DMS 273 (cell line): ENCODE measurements at regions not wholly inside any gene's neighbourhood (a gene's known extent, or its start where the extent isn't known, plus 50 kb on each side); places are given as distances from the start of the nearest gene placed in this dataset.
"Not testable (repeated sequence)": the region's sequence is repeated elsewhere in the genome, so short reads cannot be mapped to it uniquely, and the experiment has no call there.

ENCODE experiments used
- DNase-seq: peaks from one replicate; lab custom pipeline; 2025; ENCODE audit not compliant: unreplicated experiment; lab: John Stamatoyannopoulos, UW

- no peak for DNase-seq
Observed at GRCh38 chr4:188432328-188432727, 293.1 kb downstream of the TRIML1 start.

GRCh38 chr4:188433741-188434315, 294.6 kb downstream of the TRIML1 start:
- no peak for DNase-seq

- no peak for DNase-seq
Observed at GRCh38 chr4:188434643-188435042, 295.4 kb downstream of the TRIML1 start.

- DNase-seq: no peak
Observed at GRCh38 chr4:188435381-188435780, 296.1 kb downstream of the TRIML1 start.

- no peak for DNase-seq
Observed at GRCh38 chr4:188437535-188437934, 298.3 kb downstream of the TRIML1 start.

- DNase-seq: not testable (repeated sequence)
Observed at GRCh38 chr4:188438391-188438824, 299.2 kb downstream of the TRIML1 start.

GRCh38 chr4:188439641-188440311, 300.5 kb downstream of the TRIML1 start:
- peak; percentile 72 for DNase-seq

GRCh38 chr4:188444500-188444899, 305.3 kb downstream of the TRIML1 start:
- no peak for DNase-seq

- not testable (repeated sequence) for DNase-seq
Observed at GRCh38 chr4:188448996-188449395, 309.8 kb downstream of the TRIML1 start.

- DNase-seq: no peak
Observed at GRCh38 chr4:188450571-188450970, 311.3 kb downstream of the TRIML1 start.

- DNase-seq: no peak
Observed at GRCh38 chr4:188452097-188452496, 312.9 kb downstream of the TRIML1 start.

GRCh38 chr4:188454575-188454974, 315.3 kb downstream of the TRIML1 start:
- no peak for DNase-seq

GRCh38 chr4:188455062-188455752, 316.0 kb downstream of the TRIML1 start:
- DNase-seq: no peak

GRCh38 chr4:188459381-188459780, 320.1 kb downstream of the TRIML1 start:
- DNase-seq: no peak

- no peak for DNase-seq
Observed at GRCh38 chr4:188463909-188464308, 324.7 kb downstream of the TRIML1 start.

- no peak for DNase-seq
Observed at GRCh38 chr4:188466001-188466400, 326.8 kb downstream of the TRIML1 start.

GRCh38 chr4:188484256-188484655, 345.0 kb downstream of the TRIML1 start:
- no peak for DNase-seq

GRCh38 chr4:188485906-188486305, 346.7 kb downstream of the TRIML1 start:
- no peak for DNase-seq

- DNase-seq: no peak
Observed at GRCh38 chr4:188492886-188493285, 353.6 kb downstream of the TRIML1 start.

- DNase-seq: no peak
Observed at GRCh38 chr4:188495169-188495568, 355.9 kb downstream of the TRIML1 start.

- DNase-seq: no peak
Observed at GRCh38 chr4:188511431-188511830, 372.2 kb downstream of the TRIML1 start.

- no peak for DNase-seq
Observed at GRCh38 chr4:188532751-188533150, 393.5 kb downstream of the TRIML1 start.
